Globus pallidus (tissue), 1 donor: ENCODE measurements at regions not wholly inside any gene's neighbourhood (a gene's known extent, or its start where the extent isn't known, plus 50 kb on each side); places are given as distances from the start of the nearest gene placed in this dataset.

Source experiments
- DNase-seq: peaks from one replicate; pipeline ENCODE4 v3.0.0-alpha.2; 2015; ENCODE audit warnings: low spot score

GRCh38 chr20:24376311-24377099 is 92.9 kb upstream of the SYNDIG1 start:
- DNase-seq = no peak

GRCh38 chr20:24373372-24373771 is 96.1 kb upstream of the SYNDIG1 start:
- DNase-seq = no peak

GRCh38 chr20:24370911-24371695 is 98.3 kb upstream of the SYNDIG1 start:
- no peak for DNase-seq

GRCh38 chr20:24370249-24370648 is 99.2 kb upstream of the SYNDIG1 start:
- DNase-seq = no peak

- no peak for DNase-seq
These were observed 101.2 kb upstream of the SYNDIG1 start for GRCh38 chr20:24368253-24368652.

GRCh38 chr20:24366336-24367004 is 103.0 kb upstream of the SYNDIG1 start:
- no peak for DNase-seq

- DNase-seq = no peak
These were observed 103.8 kb upstream of the SYNDIG1 start for GRCh38 chr20:24365670-24366069.

GRCh38 chr20:24364482-24364881 is 104.9 kb upstream of the SYNDIG1 start:
- DNase-seq = no peak

GRCh38 chr20:24363031-24363430 is 106.4 kb upstream of the SYNDIG1 start:
- DNase-seq = no peak

- DNase-seq = no peak
These were observed 107.3 kb upstream of the SYNDIG1 start for GRCh38 chr20:24362080-24362479.

- no peak for DNase-seq
These were observed 107.9 kb upstream of the SYNDIG1 start for GRCh38 chr20:24361541-24361940.

- DNase-seq = no peak
These were observed 108.9 kb upstream of the SYNDIG1 start for GRCh38 chr20:24360531-24360930.

GRCh38 chr20:24359321-24360027 is 110.0 kb upstream of the SYNDIG1 start:
- no peak for DNase-seq

- DNase-seq = no peak
These were observed 111.5 kb upstream of the SYNDIG1 start for GRCh38 chr20:24357931-24358330.

- DNase-seq = no peak
These were observed 112.3 kb upstream of the SYNDIG1 start for GRCh38 chr20:24357177-24357576.

GRCh38 chr20:24353135-24353690 is 116.2 kb upstream of the SYNDIG1 start:
- peak; percentile 58 for DNase-seq

- no peak for DNase-seq
These were observed 118.5 kb upstream of the SYNDIG1 start for GRCh38 chr20:24350923-24351368.

GRCh38 chr20:24341781-24342180 is 127.6 kb upstream of the SYNDIG1 start:
- no peak for DNase-seq

- DNase-seq = no peak
These were observed 128.5 kb upstream of the SYNDIG1 start for GRCh38 chr20:24340933-24341332.

GRCh38 chr20:24339210-24339641 is 130.2 kb upstream of the SYNDIG1 start:
- no peak for DNase-seq

GRCh38 chr20:24337551-24337950 is 131.9 kb upstream of the SYNDIG1 start:
- DNase-seq = no peak

- DNase-seq = no peak
These were observed 132.4 kb upstream of the SYNDIG1 start for GRCh38 chr20:24337069-24337468.
